Fibroblast of skin of right biceps (primary cell): ENCODE measurements at regions not wholly inside any gene's neighbourhood (a gene's known extent, or its start where the extent isn't known, plus 50 kb on each side); places are given as distances from the start of the nearest gene placed in this dataset.

Source experiments
- DNase-seq: peaks from one replicate; pipeline ENCODE4 v3.0.0-alpha.2; 2013

GRCh38 chr2:12177455-12178288 is 431.2 kb downstream of the LPIN1 start:
- no peak for DNase-seq

GRCh38 chr2:12178289-12179080 is 432.1 kb downstream of the LPIN1 start:
- DNase-seq: no peak

- DNase-seq: no peak
These were observed 433.6 kb downstream of the LPIN1 start for GRCh38 chr2:12180031-12180430.

- DNase-seq: no peak
These were observed 436.7 kb downstream of the LPIN1 start for GRCh38 chr2:12183032-12183645.

- DNase-seq: no peak
These were observed 446.3 kb downstream of the LPIN1 start for GRCh38 chr2:12192762-12193161.

- DNase-seq: no peak
These were observed 448.5 kb downstream of the LPIN1 start for GRCh38 chr2:12194968-12195367.

GRCh38 chr2:12196495-12196894 is 450.1 kb downstream of the LPIN1 start:
- DNase-seq: no peak

GRCh38 chr2:12197133-12197532 is 450.7 kb downstream of the LPIN1 start:
- no peak for DNase-seq

GRCh38 chr2:12199491-12200211 is 453.2 kb downstream of the LPIN1 start:
- DNase-seq: no peak

GRCh38 chr2:12201369-12201768 is 454.9 kb downstream of the LPIN1 start:
- DNase-seq: no peak

GRCh38 chr2:12202313-12203075 is 456.1 kb downstream of the LPIN1 start:
- peak; percentile 48 for DNase-seq

- DNase-seq: no peak
These were observed 457.1 kb downstream of the LPIN1 start for GRCh38 chr2:12203528-12203927.

- DNase-seq: no peak
These were observed 458.7 kb downstream of the LPIN1 start for GRCh38 chr2:12205086-12205485.

GRCh38 chr2:12207491-12207890 is 461.1 kb downstream of the LPIN1 start:
- DNase-seq: peak; percentile 56

GRCh38 chr2:12210016-12210933 is 463.8 kb downstream of the LPIN1 start:
- DNase-seq: no peak

GRCh38 chr2:12211326-12212175 is 465.1 kb downstream of the LPIN1 start:
- DNase-seq: no peak

GRCh38 chr2:12212841-12213597 is 466.6 kb downstream of the LPIN1 start:
- DNase-seq: no peak

GRCh38 chr2:12217175-12217574 is 470.7 kb downstream of the LPIN1 start:
- no peak for DNase-seq

- DNase-seq: no peak
These were observed 473.3 kb downstream of the LPIN1 start for GRCh38 chr2:12219761-12220160.
